K562 (cell line): ENCODE measurements at regions not wholly inside any gene's neighbourhood (a gene's known extent, or its start where the extent isn't known, plus 50 kb on each side); places are given as distances from the start of the nearest gene placed in this dataset.

Experiments used
- EHMT2 ChIP-seq: fragments of 450-650 bp; IDR thresholded peaks from 2 replicates; pipeline ENCODE4 v1.6.1; 2018; ENCODE audit warnings: antibody characterized with exemption
- NBN ChIP-seq: fragments of 450-650 bp; IDR thresholded peaks from 2 replicates; pipeline ENCODE4 v1.6.1; 2016; ENCODE audit warnings: low read depth, mild to moderate bottlenecking

DNA sequence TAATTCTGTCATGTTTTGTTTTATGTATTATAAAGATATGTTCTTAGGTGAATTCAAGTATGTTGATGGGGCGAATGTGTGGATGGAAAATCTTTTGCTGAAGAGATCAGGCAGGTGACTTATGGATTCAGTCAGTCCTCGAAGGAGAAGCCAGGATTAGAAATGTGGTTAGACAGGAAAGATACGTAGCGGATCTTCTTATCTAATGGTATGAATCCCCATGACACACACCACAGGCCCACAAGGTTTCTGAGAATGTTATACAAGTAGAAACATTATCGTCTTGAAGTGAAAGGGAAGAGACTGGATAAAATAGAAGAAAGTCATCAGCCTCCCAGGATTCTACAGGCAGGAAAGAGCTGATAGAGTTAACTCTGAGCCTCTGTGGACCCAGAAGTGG is 69.0 kb upstream of the RFXAP start:
- TF ChIP-seq NBN (no peak), EHMT2 (no peak)
